ENCODE measurements at regions not wholly inside any gene's neighbourhood (a gene's known extent, or its start where the extent isn't known, plus 50 kb on each side); places are given as distances from the start of the nearest gene placed in this dataset.

DNA sequence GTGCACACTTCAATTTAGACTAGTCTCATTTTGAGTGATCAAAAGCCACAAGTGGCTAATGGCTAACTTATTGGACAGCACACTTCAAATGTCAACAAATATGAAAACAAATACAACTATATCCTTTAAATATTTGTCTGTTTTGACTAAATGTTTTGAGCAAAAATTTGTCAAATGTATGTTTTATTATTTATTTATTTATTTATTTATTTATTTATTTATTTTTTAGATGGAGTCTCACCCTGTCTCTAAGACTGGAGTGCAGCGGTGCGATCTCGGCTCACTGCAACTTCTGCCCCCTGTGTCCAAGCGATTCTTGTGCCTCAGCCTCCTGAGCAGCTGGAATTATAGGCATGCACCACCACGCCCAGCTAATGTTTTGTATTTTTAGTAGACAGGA, 1392.1 kb upstream of the WWC1 start:
- Histone ChIP-seq H3K4me3 (ENCODE audit: low read length) (no peak overlapping the region), H3K9me3 (ENCODE audit: control insufficient read depth, low read length) (no peaks in the 10 kb centered on the region), H3K4me1 (ENCODE audit: control insufficient read depth, insufficient read depth, low read length) (no peaks in the 10 kb centered on the region), H3K27ac (ENCODE audit: low read depth, low read length) (no peak overlapping the region), H3K36me3 (ENCODE audit: control insufficient read depth, insufficient read depth, low read length) (no peaks in the 10 kb centered on the region), H3K9ac (ENCODE audit: extremely low read depth, low read length, poor library complexity, severe bottlenecking) (no peak overlapping the region), H3K27me3 (ENCODE audit: control insufficient read depth, insufficient read depth, low read length, poor library complexity, severe bottlenecking) (no peaks in the 10 kb centered on the region)
- Mint-ChIP-seq H3K4me1 (no peaks in the 10 kb centered on the region), H3K9me3 (no peaks in the 10 kb centered on the region), H3K4me3 (no peak overlapping the region), H3K27me3 (ENCODE audit: insufficient read depth) (no peaks in the 10 kb centered on the region), H3K36me3 (ENCODE audit: low read depth) (no peaks in the 10 kb centered on the region), H3K27ac (no peak overlapping the region)
- no peak for DNase-seq
- TF ChIP-seq CTCF (conservative IDR thresholded peaks at IDR 0.05): no peak
- whole genome bisulfite sequencing, 2 experiments (ENCODE audit: insufficient coverage in 1 of 2, insufficient read length in 1 of 2): 83 to 93% methylated on average over 1 to 5 of the region's 5 CpGs

- Histone ChIP-seq H3K36me3 (ENCODE audit: control insufficient read depth, insufficient read depth, low read length) (no peaks in the 10 kb centered on the region), H3K4me3 (ENCODE audit: low read length) (no peak overlapping the region), H3K9ac (ENCODE audit: extremely low read depth, low read length, poor library complexity, severe bottlenecking) (no peak overlapping the region), H3K4me1 (ENCODE audit: control insufficient read depth, insufficient read depth, low read length) (no peaks in the 10 kb centered on the region), H3K27me3 (ENCODE audit: control insufficient read depth, insufficient read depth, low read length, poor library complexity, severe bottlenecking) (no peaks in the 10 kb centered on the region), H3K27ac (ENCODE audit: low read depth, low read length) (no peak overlapping the region), H3K9me3 (ENCODE audit: control insufficient read depth, low read length) (no peaks in the 10 kb centered on the region)
- no peak for TF ChIP-seq CTCF (conservative IDR thresholded peaks at IDR 0.05)
- H3K9me3 Mint-ChIP-seq: no peaks in the 10 kb centered on the region
- WGBS, 2 experiments (ENCODE audit: insufficient coverage in 1 of 2, insufficient read length in 1 of 2): 93 to 95% methylated on average over 5 to 7 of the region's 7 CpGs
- H3K27me3 Mint-ChIP-seq (ENCODE audit: insufficient read depth): no peaks in the 10 kb centered on the region
- no peaks in the 10 kb centered on the region for H3K36me3 Mint-ChIP-seq (ENCODE audit: low read depth)
- DNase-seq: no peak
- H3K4me1 Mint-ChIP-seq: no peaks in the 10 kb centered on the region
- no peak overlapping the region for H3K27ac Mint-ChIP-seq
- no peak overlapping the region for H3K4me3 Mint-ChIP-seq
Measured at GRCh38 chr5:166904571-166904970, 1386.9 kb upstream of the WWC1 start.

DNA sequence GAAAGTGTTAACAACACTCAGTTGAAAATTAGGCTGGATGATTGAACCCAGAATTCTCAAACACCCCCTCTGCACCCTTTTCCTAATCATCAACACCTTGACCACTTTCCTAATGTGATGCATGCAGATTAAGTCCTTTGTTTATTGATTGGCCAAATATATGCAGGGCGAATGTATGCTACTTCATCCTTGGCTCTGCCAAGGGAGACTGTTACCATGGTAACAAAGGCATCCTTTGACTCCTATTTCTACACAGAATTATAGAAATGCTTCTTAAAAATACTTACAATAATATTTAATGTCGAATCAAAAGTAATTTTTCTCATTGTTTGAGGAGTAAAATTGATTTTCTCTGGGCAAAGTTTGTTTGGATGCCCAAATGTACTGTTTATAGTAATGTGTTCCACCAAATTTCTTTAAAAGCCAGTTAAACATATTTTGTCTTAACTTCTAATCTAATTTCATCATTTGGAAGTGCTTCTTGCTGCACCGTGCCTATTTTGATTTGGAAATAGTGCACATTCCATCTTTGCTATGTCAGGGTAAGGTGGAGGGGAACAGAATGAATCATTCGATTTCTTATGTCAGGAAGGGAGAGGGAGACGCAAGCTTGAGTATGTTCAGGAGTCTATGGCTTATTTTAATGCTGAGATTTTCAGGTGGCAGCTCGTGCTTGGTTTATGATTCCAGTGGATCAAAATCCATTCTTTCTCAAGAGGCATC, 1384.3 kb upstream of the WWC1 start:
- Mint-ChIP-seq H3K27ac (no peak overlapping the region), H3K4me1 (no peaks in the 10 kb centered on the region), H3K27me3 (ENCODE audit: insufficient read depth) (no peaks in the 10 kb centered on the region), H3K9me3 (no peaks in the 10 kb centered on the region), H3K4me3 (no peak overlapping the region), H3K36me3 (ENCODE audit: low read depth) (no peaks in the 10 kb centered on the region)
- Histone ChIP-seq H3K27ac (ENCODE audit: low read depth, low read length) (no peak overlapping the region), H3K27me3 (ENCODE audit: control insufficient read depth, insufficient read depth, low read length, poor library complexity, severe bottlenecking) (no peaks in the 10 kb centered on the region), H3K9ac (ENCODE audit: extremely low read depth, low read length, poor library complexity, severe bottlenecking) (no peak overlapping the region), H3K36me3 (ENCODE audit: control insufficient read depth, insufficient read depth, low read length) (no peaks in the 10 kb centered on the region), H3K4me3 (ENCODE audit: low read length) (no peak overlapping the region), H3K9me3 (ENCODE audit: control insufficient read depth, low read length) (no peaks in the 10 kb centered on the region), H3K4me1 (ENCODE audit: control insufficient read depth, insufficient read depth, low read length) (no peaks in the 10 kb centered on the region)
- no peak for DNase-seq
- WGBS, 2 experiments (ENCODE audit: insufficient coverage in 1 of 2, insufficient read length in 1 of 2): 85% methylated on average over 2 to 6 of the region's 6 CpGs
- TF ChIP-seq CTCF (conservative IDR thresholded peaks at IDR 0.05): no peak

Measured in endodermal cell (in vitro differentiated cells).